ENCODE measurements at regions not wholly inside any gene's neighbourhood (a gene's known extent, or its start where the extent isn't known, plus 50 kb on each side); places are given as distances from the start of the nearest gene placed in this dataset.
A peak's percentile ranks its signal among the peaks of the same experiment; 100 is the strongest.

DNA sequence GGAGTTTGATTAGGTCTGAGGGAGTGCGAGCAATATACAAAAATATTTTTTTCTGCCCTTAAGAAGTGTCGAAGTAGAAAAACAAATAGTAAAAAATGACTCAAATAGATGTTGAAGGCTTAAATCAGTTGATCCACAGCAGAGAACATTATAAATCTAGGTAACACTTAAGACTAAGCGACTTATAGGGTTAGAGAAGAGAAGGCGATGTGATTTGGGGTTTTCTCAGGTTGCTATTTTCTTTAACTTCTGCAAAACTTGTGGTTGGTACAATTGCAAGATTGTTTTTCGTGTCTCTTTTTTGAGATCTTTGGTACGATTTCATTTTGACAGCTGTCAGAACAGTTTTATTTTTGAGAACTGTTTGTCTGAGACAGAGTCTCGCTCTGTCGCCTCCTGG, 1479.5 kb downstream of the PCDH7 start:
- DNase-seq = no peak

DNA sequence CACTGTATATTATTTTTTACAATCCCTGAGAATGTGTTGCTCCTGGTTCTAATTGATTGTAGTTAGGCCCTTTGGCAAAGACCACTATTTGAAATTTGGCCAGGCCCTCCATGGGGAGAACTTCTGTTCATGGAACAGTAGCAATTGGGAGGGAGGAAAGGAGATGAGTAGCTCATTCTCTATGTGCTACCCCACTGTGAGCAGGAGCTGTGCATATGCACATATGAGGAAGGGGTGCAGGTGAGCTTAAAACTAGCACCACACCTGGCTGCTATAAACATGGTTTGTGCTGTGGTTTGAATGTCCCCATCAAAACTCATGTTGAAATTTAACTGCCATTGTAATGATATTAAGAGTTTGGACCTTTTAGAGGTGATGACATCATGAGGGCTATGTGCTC, 1483.2 kb downstream of the PCDH7 start:
- no peak for DNase-seq

DNA sequence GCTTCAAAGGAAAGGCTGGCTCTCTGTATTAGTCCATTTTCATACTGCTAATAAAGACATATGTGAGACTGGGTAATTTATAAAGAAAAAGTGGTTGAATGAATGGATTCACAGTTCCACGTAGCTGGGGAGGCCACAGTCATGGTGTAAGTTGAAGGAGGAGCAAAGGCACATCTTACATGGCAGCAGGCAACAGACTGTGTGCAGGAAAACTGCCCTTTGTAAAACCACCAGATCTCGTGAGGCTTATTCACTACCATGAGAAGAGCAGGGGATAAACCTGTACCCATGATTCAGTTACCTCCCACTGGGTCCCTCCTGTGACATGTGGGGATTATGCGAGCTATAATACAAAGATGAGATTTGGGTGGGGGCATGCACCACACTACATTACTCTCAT, 1486.6 kb downstream of the PCDH7 start:
- no peak for DNase-seq

DNA sequence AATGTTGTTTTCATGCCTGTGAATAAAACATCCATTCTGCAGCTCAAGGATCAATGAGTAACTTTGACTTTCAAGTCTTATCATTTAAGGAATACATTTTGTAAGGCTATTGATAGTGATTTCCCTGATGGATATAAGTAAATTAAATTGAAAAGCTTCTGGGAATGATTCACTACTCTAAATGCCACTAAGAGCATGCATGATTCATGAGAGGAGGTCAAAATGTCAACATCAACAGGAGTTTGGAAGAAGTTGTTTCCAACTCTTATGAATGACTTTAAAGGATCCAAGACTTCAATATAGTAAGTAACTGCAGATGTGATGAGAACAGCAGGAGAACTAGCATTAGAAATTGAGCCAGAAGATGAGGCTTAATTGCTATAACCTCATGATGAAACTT, 1487.3 kb downstream of the PCDH7 start:
- no peak for DNase-seq

DNA sequence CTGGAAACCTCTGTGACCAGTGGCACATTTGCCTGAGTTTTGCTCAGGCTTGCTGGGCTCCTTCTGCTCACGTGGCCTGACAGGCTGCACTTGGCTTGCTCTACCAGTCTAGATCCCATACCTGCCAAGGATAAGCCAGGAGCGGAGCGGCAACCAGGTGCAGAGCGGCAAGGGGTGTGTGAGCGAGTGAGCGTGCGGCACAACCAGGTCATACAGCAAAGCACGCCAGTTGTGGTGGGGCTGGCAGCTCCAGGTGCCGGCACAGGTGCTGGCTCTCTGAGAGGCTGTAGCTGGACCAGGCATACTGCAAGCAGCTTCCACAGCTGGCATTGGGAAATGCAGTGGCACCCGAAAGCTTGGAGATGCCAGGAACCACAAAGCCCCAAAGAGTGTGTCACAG, 1495.1 kb downstream of the PCDH7 start:
- no peak for DNase-seq

DNA sequence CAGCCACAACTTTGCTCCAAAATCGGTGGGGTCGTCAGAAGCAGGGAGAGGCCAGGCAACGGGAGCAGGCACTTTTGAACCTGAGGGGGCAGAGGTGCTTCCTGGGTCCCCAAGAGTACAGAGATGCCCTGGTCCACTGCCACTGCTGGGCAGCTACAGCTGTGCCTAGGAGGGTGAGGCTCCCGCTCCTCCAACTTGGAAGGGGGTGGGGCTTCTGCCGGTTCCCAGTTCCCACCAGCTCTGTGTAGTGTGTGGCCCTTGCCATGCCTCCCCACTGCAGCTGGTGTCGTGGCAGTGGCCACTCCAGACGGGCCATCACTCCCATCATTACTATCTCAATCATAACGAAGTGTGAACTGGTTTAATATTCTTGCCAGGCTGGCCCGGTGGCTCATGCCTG, 1496.3 kb downstream of the PCDH7 start:
- peak in 1 of 58 donors; percentile 2 for DNase-seq

DNA sequence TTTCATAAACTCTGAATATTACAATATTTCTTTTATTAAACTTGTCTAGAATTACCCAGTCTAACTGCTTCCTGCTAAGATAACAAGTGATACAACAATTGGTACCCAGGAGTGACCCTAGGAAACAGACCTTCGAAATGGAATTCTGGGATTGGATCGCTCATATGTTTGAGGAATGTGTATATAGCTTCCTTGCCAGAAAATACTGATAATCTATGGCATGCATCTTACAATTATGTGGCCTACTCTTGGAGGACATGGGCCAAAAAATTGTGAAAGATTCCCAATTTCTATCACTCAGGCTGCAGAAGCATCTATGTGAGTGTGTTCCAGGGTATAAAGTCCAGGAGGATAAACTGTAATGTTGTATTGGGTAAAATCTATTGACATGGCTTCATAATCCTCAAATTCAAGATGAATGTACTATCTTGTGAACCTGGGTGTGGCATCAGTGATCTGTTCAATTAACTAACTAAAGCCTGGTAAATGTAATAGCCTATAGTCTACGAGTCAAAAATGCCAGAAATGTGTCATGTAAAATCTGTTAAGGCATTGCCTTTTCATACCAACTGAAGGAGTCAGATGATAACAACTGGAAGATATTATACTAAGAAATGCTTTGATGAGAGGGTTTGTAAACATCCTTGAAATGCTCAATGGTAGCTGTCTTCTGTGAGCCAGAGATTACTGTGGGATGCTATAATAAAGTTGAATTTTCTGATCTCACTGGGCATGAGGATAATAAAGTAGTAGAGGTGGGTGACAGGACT, 1499.3 kb downstream of the PCDH7 start:
- DNase-seq = no peak

DNA sequence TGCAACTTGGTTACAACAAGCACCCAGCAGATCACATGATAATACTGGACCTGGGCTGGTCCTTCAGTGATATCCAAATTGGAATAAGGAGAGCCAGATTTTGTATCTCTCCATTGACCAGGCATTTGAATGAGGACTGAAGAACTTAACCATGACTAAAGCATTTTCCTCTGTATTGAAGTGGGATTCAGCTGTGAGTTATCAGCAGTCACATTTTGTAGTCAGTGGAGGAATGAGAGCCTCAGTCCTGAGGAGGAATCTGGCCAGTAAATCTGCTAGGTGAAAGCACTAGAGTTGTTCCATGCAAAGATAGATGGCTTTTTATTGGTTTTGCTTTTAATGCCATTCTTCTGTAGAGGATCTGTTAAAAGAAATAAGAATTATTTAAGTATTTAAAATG, 1506.0 kb downstream of the PCDH7 start:
- DNase-seq = no peak

DNA sequence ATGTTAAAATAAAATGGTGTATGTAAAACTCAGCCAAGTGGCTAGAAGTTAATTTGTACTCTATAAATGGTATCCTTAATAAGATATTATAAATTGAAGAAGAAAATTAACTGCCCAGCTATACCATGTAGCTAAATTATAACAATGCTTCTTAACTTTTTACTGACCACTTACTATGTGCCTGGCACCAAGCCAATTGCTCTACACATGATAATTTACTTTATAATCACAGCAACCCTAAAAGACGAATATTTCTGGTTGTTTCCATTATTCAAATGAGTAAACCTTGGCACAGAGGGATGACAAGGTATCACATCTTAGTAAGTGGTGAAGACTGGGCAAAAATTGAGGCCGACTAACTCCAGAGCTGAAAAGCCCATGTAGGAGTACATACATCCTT, 1506.6 kb downstream of the PCDH7 start:
- DNase-seq = no peak

DNA sequence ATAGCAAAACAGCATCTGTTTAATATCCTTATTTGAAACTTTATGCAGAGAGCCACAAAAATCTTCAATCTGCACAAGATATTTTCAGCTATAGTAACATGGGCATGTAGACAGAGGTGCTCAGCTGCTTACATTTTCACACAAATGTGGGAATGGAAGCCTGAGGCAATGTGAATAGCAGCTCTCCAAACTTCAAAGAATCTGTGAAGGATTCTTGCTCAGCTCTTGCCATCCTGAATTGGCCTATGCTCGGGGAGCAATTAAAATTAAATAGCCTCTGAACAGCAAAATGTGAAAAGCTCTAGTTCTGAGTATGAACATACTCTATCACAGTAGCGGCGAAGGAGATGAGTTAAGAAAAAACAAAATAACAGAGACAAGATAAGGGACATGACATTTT, 1523.8 kb downstream of the PCDH7 start:
- no peak for DNase-seq

DNA sequence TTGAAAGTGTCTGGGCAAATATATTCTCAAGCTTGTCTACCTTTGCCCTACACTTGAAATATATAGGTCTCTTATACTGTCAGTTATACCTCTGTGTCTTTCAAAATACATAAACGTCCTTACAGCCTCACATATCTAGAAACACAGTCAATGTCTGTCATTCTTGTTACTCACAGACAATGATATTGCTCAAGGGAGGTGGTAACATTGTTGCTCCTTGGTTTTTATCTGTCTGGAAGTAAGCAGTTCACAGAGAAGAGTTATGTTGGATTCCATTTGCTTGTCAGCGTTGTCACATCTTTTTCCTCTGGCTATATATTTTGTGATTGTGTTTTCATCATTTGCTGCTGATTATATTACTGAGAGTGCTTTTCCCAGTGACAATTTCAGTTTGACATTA, 1528.9 kb downstream of the PCDH7 start:
- no peak for DNase-seq

DNA sequence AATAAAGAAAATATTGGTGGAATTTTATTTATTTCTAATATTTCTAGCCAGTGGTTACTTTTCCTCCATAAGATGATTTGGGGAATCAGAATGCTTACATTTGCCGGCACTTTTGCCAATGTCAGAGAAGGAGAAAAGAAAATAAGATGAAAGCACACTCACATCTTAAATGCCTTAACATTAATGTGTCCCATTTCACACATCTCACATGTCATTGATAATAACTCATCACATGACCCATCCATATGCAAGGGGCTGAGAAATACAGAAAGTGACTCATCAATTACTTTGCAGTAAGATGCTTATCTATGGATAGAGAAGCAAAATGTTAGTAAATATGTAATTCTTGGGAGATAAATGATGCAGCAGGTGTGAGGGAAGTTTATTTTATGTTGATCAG, 1531.0 kb downstream of the PCDH7 start:
- no peak for DNase-seq

DNA sequence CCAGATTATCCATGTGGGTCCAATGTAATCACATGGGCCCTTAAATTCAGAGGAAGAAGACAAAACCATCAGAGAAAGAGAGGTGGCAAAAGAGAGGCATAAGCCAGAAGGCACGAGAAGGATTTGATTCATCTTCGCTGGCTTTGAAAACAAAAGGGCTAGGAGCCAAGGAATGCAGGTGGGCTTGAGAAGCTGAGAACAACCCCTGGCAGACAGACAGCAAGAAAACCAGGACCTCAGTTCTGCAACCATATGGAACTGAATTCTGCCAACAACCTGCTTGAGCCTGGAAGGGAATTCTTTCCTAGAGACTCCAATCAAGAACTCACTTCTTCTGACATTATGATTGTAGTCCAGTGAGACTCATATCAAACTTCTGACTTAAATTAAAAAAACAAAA, 1531.8 kb downstream of the PCDH7 start:
- no peak for DNase-seq

DNA sequence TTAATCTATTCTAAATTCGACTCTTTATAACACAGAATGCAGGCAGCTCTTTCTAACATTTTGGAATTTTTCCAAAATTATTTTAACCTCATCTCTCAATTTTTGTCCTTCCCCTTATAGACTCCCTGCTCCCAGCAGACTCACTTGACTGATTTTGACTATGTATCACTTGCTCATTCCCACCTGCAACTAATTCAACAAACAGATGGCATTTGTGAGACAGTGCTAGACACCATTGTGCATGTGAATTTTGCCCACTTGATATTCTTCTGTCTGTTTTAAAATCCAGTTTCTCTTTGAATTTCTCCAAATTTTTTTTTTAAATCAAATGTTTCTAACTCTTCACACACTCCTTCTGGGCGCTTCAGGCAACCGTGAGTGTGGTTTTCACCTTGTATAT, 1534.0 kb downstream of the PCDH7 start:
- DNase-seq = no peak

DNA sequence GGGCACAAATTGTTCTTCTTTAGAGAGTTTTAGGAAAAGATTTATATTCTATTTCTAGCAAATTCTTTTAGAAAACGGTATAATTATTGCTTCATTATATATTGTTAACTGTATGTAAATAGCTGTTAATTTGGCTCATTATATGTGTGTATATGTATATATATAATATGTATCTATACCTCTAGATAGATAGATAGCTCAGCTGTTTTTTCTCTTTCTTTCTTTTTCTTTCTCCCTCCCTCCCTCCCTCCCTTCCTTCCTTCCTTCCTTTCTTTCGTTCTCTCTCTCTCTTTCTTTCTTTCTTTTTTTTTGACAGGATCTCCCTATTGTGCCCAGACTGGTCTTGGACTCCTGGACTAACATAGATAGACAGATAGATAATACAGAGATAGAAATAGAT, 1538.8 kb downstream of the PCDH7 start:
- no peak for DNase-seq

DNA sequence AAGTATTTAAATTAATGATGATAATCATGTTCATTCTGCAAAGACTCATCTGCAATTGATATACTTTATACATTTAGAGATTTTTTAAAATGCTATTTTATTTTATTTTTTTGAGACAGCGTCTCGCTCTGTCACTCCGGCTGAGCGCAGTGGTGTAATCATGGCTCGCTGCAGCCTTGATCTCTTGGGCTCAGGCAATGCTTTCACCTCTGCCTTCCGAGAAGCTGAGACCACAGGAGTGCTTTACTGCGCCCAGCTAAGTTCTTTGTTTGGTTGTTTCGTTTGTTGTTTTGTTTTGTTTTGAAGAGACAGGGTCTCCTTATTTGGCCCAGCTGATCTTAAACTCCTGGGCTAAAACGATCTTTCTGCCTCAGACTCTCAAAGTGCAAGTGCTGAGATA, 1541.0 kb downstream of the PCDH7 start:
- DNase-seq = no peak

DNA sequence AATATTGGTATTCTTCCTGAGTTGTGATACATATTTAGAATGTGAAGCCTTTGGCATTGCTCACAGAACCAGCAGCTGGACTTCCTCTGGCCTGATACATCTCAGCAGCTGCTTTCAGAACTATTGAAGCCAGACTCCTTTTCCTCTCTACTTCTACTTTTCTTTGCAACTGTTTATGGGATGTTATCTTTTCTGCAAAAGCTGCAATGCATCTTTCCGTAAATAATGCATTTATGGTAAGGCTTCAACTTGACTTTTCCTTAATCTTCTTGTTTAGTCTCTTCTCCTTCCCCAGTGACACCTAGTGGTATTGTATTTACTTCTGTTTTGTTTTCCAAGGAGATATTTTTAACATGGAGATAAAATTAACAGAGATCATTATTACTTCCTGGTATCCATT, 1548.7 kb downstream of the PCDH7 start:
- no peak for DNase-seq

DNA sequence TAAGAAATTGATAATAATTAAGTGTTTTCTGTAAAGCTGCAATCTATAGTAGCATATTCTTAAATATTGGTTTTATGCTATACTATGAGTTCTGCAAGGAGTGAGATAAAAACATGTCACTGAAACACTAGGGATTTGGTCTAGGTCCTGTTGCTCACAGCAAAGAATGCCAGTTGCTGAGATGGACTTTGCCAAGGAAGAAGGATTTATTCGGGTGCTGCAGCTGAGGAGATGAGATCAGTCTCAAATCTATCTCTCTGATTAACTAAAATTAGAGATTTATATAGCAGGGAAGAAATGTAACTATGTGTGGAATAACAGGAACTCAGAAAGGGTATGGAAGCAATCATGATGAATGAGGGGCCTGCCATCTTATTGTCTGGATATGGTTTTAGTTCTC, 1569.9 kb downstream of the PCDH7 start:
- DNase-seq = no peak

DNA sequence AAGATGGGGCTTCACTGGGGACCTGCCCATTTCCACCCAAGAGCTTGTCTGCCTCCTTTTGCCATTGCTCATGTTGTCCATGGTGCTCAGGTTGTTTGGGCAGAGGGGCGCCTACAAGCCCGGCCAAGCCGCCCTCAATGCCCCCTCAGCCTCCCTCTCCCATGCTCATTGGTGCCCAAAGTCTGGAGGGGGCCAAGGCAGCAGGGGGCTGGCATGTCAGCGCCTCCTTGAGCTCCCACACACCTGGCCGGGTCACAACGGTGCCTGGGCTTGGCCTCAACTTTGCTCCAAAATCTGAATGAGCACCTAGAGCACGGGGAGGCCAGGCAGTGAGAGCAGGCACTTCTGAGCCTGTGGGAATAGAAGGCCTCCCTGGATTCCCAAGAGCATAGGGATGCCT, 1598.8 kb downstream of the PCDH7 start:
- no peak for DNase-seq

DNA sequence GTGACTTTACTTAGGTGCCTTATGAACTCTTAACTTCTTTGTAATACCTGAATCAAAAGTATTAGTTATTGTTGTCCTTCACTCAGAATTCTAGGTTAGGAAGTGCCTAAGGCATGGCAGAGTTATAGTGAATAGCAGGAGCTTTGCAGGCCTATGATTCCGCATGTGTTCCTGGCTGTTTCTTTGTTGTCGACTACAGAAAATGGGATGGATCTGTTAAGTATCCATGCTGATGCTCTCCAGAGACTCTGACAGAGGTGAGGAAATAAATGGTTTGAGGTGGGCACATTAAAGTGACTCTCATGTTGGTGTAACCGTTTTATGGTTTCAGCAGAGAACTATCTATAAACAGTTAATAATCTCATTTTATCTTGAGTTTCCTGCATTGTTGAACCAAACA, 1601.3 kb downstream of the PCDH7 start:
- DNase-seq = no peak

DNA sequence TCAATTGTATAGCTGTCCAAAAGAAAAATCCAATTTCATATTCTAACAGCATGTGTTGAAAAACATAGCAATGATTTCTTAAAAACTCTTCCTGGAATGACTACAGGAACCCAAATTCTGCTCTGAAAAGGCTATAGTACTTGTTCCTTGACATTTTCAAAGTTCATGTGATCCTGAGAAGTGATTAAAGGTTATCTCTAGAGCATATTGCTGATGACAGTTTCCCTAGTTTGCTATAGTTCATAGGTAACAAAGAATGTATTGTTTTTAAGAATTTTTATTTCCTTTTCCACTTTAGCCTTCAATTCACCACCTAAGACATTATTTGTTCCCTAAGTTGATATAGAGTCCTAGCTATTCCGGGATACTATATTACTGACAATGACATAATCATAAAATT, 1614.6 kb downstream of the PCDH7 start:
- DNase-seq = no peak

DNA sequence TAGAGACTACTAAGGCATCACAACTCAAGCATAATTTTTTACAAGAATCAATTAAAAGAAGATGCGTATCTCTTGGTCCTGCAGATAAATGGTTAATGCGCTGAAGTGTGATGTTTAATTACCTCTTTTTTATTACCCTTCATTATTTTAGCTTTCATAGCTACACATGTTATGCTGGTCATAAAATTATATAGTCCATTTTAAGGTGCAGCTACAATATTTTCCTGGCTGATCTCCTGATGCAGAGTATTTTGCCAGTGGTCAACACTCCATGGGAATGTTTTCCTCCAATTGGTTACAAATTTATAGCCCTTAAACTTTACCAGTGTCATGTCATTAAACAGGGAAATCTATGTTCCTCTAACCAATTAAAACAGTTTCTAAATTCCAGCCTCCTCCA, 1617.2 kb downstream of the PCDH7 start:
- DNase-seq = no peak

DNA sequence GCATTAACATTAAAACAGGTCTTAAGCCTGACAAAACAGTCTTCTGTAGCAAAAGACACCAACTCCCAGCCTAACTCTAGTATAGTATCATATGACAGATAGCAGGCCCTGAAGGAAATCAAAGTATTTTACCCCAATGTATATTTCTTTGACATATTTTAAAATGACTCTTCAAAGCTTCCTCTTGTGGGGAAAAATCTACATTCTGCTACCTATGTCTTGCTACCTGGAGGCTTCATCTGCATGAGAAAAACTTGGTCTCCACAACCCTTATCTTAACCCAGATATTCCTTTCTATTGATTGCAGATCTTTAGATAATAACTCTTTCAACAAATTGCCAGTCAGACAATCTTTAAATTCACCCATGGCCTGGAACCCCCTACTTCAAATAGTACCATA, 1620.4 kb downstream of the PCDH7 start:
- no peak for DNase-seq

DNA sequence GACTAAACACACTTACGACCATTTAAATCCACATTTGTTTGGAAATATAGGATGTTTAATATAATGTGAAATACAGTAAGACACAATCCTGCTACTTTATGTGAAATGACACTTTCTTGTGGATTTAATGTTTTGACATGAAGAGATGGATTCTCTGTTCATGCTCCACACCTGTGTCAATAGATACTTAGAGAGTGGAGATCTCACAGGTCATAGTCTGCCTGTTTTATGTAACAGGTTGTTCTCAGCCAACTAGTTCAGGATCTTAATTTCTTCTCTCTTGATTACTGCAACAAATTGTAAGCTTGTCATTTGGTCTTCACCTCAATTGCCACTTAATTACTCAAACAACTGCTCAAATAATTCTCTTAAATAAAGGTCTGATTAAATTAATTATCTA, 1621.2 kb downstream of the PCDH7 start:
- no peak for DNase-seq
